SH-SY5Y (cell line): ENCODE measurements at regions not wholly inside any gene's neighbourhood (a gene's known extent, or its start where the extent isn't known, plus 50 kb on each side); places are given as distances from the start of the nearest gene placed in this dataset.

Source experiments
- GATA2 ChIP-seq: IDR thresholded peaks from 2 replicates; pipeline ENCODE4 v1.6.1; 2011; ENCODE audit warnings: mild to moderate bottlenecking, low read depth, low read length
- GATA3 ChIP-seq: IDR thresholded peaks from 2 replicates; pipeline ENCODE4 v1.6.1; 2011; ENCODE audit warnings: low read depth, mild to moderate bottlenecking, low read length, moderate library complexity

GRCh38 chr16:54418903-54419302 is 132.3 kb upstream of the IRX3 start:
- TF ChIP-seq GATA2 (no peak), GATA3 (no peak)

GRCh38 chr16:54417384-54417783 is 130.8 kb upstream of the IRX3 start:
- no peak for TF ChIP-seq GATA3
- no peak for TF ChIP-seq GATA2

- TF ChIP-seq GATA2 (no peak), GATA3 (no peak)
Measured at GRCh38 chr16:54414671-54415070, 128.1 kb upstream of the IRX3 start.

- TF ChIP-seq GATA2, result no peak
- no peak for TF ChIP-seq GATA3
Measured at GRCh38 chr16:54412777-54413455, 126.3 kb upstream of the IRX3 start.

GRCh38 chr16:54412037-54412436 is 125.5 kb upstream of the IRX3 start:
- TF ChIP-seq GATA2 (no peak), GATA3 (no peak)

- TF ChIP-seq GATA2, result no peak
- no peak for TF ChIP-seq GATA3
Measured at GRCh38 chr16:54411544-54411943, 125.0 kb upstream of the IRX3 start.

- TF ChIP-seq GATA3 (no peak), GATA2 (no peak)
Measured at GRCh38 chr16:54409982-54410381, 123.4 kb upstream of the IRX3 start.

- no peak for TF ChIP-seq GATA3
Measured at GRCh38 chr16:54407596-54407995, 121.0 kb upstream of the IRX3 start.

GRCh38 chr16:54405478-54405877 is 118.9 kb upstream of the IRX3 start:
- TF ChIP-seq GATA3 (no peak), GATA2 (no peak)

- TF ChIP-seq GATA2 (no peak), GATA3 (no peak)
Measured at GRCh38 chr16:54403580-54403979, 117.0 kb upstream of the IRX3 start.

- TF ChIP-seq GATA3 (no peak), GATA2 (no peak)
Measured at GRCh38 chr16:54402873-54403272, 116.3 kb upstream of the IRX3 start.

- TF ChIP-seq GATA2, result peak; percentile 74
- TF ChIP-seq GATA3, result no peak
Measured at GRCh38 chr16:54402270-54402669, 115.7 kb upstream of the IRX3 start.

- TF ChIP-seq GATA2, result no peak
- no peak for TF ChIP-seq GATA3
Measured at GRCh38 chr16:54400261-54400660, 113.7 kb upstream of the IRX3 start.

- TF ChIP-seq GATA3 (no peak), GATA2 (no peak)
Measured at GRCh38 chr16:54398986-54399385, 112.4 kb upstream of the IRX3 start.

GRCh38 chr16:54397838-54398237 is 111.3 kb upstream of the IRX3 start:
- TF ChIP-seq GATA2 (no peak), GATA3 (no peak)
